ENCODE measurements at regions not wholly inside any gene's neighbourhood (a gene's known extent, or its start where the extent isn't known, plus 50 kb on each side); places are given as distances from the start of the nearest gene placed in this dataset.
"Not testable (repeated sequence)": the region's sequence is repeated elsewhere in the genome, so short reads cannot be mapped to it uniquely, and the experiment has no call there.

GRCh38 chr10:4224178-4224577 lies 439.2 kb upstream of the KLF6 start:
- H3K27me3 Mint-ChIP-seq: no peaks in the 10 kb centered on the region
- peaks cover 12% of the 10 kb centered on the region for H3K4me1 Mint-ChIP-seq
- ATAC-seq (ENCODE audit: low read depth) (no peak), DNase-seq (no peak)
- no peak for TF ChIP-seq CTCF (IDR thresholded peaks at IDR 0.05)
- peaks cover 8% of the 10 kb centered on the region for H3K9me3 Mint-ChIP-seq
- intact Hi-C loops (cut with micrococcal nuclease): no loop called here
- ChIA-PET CTCF (no interaction called here), POLR2A (no interaction called here)
- H3K4me3 Mint-ChIP-seq: no peak overlapping the region
- H3K36me3 Mint-ChIP-seq (ENCODE audit: low read depth): peaks cover 2% of the 10 kb centered on the region
- H3K27ac Mint-ChIP-seq: no peak overlapping the region

- ATAC-seq (ENCODE audit: low read depth): peak; percentile 84
- CTCF ChIA-PET; intact Hi-C loops (cut with micrococcal nuclease); H3K27me3 Mint-ChIP-seq; H3K4me3 Mint-ChIP-seq; DNase-seq; H3K36me3 Mint-ChIP-seq (ENCODE audit: low read depth); H3K9me3 Mint-ChIP-seq: not testable (repeated sequence)
- POLR2A ChIA-PET: interaction anchor here (0.6 to 1.2 kb wide), 2 partner anchors 84 to 90 kb away, joined by 3 to 7 read pairs; no protein-coding TSS in a partner anchor
- Mint-ChIP-seq H3K27ac (peak overlapping the region; percentile 63), H3K4me1 (peaks cover 12% of the 10 kb centered on the region)
Measured at GRCh38 chr10:4221310-4221709, 436.3 kb upstream of the KLF6 start.

- Mint-ChIP-seq H3K27me3 (no peaks in the 10 kb centered on the region), H3K4me3 (no peak overlapping the region), H3K36me3 (ENCODE audit: low read depth) (peaks cover 2% of the 10 kb centered on the region), H3K4me1 (peaks cover 15% of the 10 kb centered on the region), H3K9me3 (peaks cover 8% of the 10 kb centered on the region), H3K27ac (no peak overlapping the region)
- ATAC-seq (ENCODE audit: low read depth): no peak
- no peak for TF ChIP-seq CTCF (IDR thresholded peaks at IDR 0.05)
- intact Hi-C loops (cut with micrococcal nuclease): loop anchor here (5.0 kb wide), 1 partner anchor 88 kb away; no protein-coding TSS in a partner anchor
- no peak for DNase-seq
- POLR2A ChIA-PET: no interaction called here
- CTCF ChIA-PET: no interaction called here
Measured at GRCh38 chr10:4219901-4220300, 434.9 kb upstream of the KLF6 start.

GRCh38 chr10:4217653-4218052 lies 432.6 kb upstream of the KLF6 start:
- peaks cover 15% of the 10 kb centered on the region for H3K4me1 Mint-ChIP-seq
- ChIA-PET POLR2A (no interaction called here), CTCF (interaction anchor here (0.5 kb wide), 1 partner anchor 437 kb away, joined by 3 read pairs; no protein-coding TSS in a partner anchor)
- H3K27ac Mint-ChIP-seq: no peak overlapping the region
- H3K27me3 Mint-ChIP-seq: no peaks in the 10 kb centered on the region
- DNase-seq (no peak), ATAC-seq (ENCODE audit: low read depth) (no peak)
- TF ChIP-seq CTCF (IDR thresholded peaks at IDR 0.05): no peak
- no peak overlapping the region for H3K4me3 Mint-ChIP-seq
- peaks cover 2% of the 10 kb centered on the region for H3K36me3 Mint-ChIP-seq (ENCODE audit: low read depth)
- intact Hi-C loops (cut with micrococcal nuclease): loop anchor here (5.0 kb wide), 1 partner anchor 85 kb away; no protein-coding TSS in a partner anchor
- peaks cover 8% of the 10 kb centered on the region for H3K9me3 Mint-ChIP-seq

- Mint-ChIP-seq H3K27me3 (no peaks in the 10 kb centered on the region), H3K9me3 (peaks cover 8% of the 10 kb centered on the region), H3K4me1 (peaks cover 15% of the 10 kb centered on the region), H3K4me3 (no peak overlapping the region), H3K27ac (no peak overlapping the region), H3K36me3 (ENCODE audit: low read depth) (peaks cover 2% of the 10 kb centered on the region)
- ATAC-seq (ENCODE audit: low read depth) (no peak), DNase-seq (no peak)
- no peak for TF ChIP-seq CTCF (IDR thresholded peaks at IDR 0.05)
- intact Hi-C loops (cut with micrococcal nuclease): loop anchor here (5.0 kb wide), 1 partner anchor 85 kb away; no protein-coding TSS in a partner anchor
- POLR2A ChIA-PET: no interaction called here
- CTCF ChIA-PET: no interaction called here
Measured at GRCh38 chr10:4217187-4217586, 432.2 kb upstream of the KLF6 start.

- Mint-ChIP-seq H3K27me3 (no peaks in the 10 kb centered on the region), H3K36me3 (ENCODE audit: low read depth) (peaks cover 2% of the 10 kb centered on the region), H3K4me3 (no peak overlapping the region), H3K4me1 (peaks cover 15% of the 10 kb centered on the region), H3K9me3 (peaks cover 8% of the 10 kb centered on the region), H3K27ac (no peak overlapping the region)
- intact Hi-C loops (cut with micrococcal nuclease): loop anchor here (5.0 kb wide), 1 partner anchor 84 kb away; no protein-coding TSS in a partner anchor
- POLR2A ChIA-PET: no interaction called here
- no peak for TF ChIP-seq CTCF (IDR thresholded peaks at IDR 0.05)
- ATAC-seq (ENCODE audit: low read depth): no peak
- CTCF ChIA-PET: no interaction called here
- DNase-seq: no peak
Measured at GRCh38 chr10:4216726-4217125, 431.7 kb upstream of the KLF6 start.
